ENCODE measurements at regions not wholly inside any gene's neighbourhood (a gene's known extent, or its start where the extent isn't known, plus 50 kb on each side); places are given as distances from the start of the nearest gene placed in this dataset.

GRCh38 chrX:9330249-9330982, 134.4 kb upstream of the TBL1X start:
- DNase-seq (no peak), ATAC-seq (no peak)
- no peak for TF ChIP-seq CTCF (IDR thresholded peaks at IDR 0.05)
- Histone ChIP-seq H3K4me3 (no peak overlapping the region), H3K4me1 (ENCODE audit: low read depth) (no peaks in the 10 kb centered on the region), H3K36me3 (ENCODE audit: low read depth) (no peaks in the 10 kb centered on the region), H3K9me3 (no peaks in the 10 kb centered on the region)
- intact Hi-C loops (cut with DNase I, micrococcal nuclease) = no loop called here

- Histone ChIP-seq H3K4me3 (no peak overlapping the region), H3K36me3 (ENCODE audit: low read depth) (no peaks in the 10 kb centered on the region), H3K9me3 (no peaks in the 10 kb centered on the region), H3K4me1 (ENCODE audit: low read depth) (no peaks in the 10 kb centered on the region)
- intact Hi-C loops (cut with DNase I, micrococcal nuclease) = no loop called here
- TF ChIP-seq CTCF (IDR thresholded peaks at IDR 0.05) = no peak
- DNase-seq (no peak), ATAC-seq (no peak)
These were observed 130.8 kb upstream of the TBL1X start for GRCh38 chrX:9333873-9334560.

- Histone ChIP-seq H3K4me3 (no peak overlapping the region), H3K9me3 (no peaks in the 10 kb centered on the region), H3K4me1 (ENCODE audit: low read depth) (no peaks in the 10 kb centered on the region), H3K36me3 (ENCODE audit: low read depth) (no peaks in the 10 kb centered on the region)
- intact Hi-C loops (cut with DNase I, micrococcal nuclease) = no loop called here
- no peak for DNase-seq
- no peak for TF ChIP-seq CTCF (IDR thresholded peaks at IDR 0.05)
- no peak for ATAC-seq
These were observed 129.6 kb upstream of the TBL1X start for GRCh38 chrX:9335251-9335650.

GRCh38 chrX:9336456-9336855, 128.4 kb upstream of the TBL1X start:
- ATAC-seq (no peak), DNase-seq (no peak)
- peaks cover 4% of the 10 kb centered on the region for H3K4me1 ChIP-seq (ENCODE audit: low read depth)
- no peaks in the 10 kb centered on the region for H3K36me3 ChIP-seq (ENCODE audit: low read depth)
- intact Hi-C loops (cut with DNase I, micrococcal nuclease) = no loop called here
- no peaks in the 10 kb centered on the region for H3K9me3 ChIP-seq
- TF ChIP-seq CTCF (IDR thresholded peaks at IDR 0.05) = no peak
- H3K4me3 ChIP-seq = no peak overlapping the region

- H3K36me3 ChIP-seq (ENCODE audit: low read depth) = no peaks in the 10 kb centered on the region
- peaks cover 7% of the 10 kb centered on the region for H3K4me1 ChIP-seq (ENCODE audit: low read depth)
- ATAC-seq (no peak), DNase-seq (peak in 1 of 3 donors; percentile 13)
- intact Hi-C loops (cut with DNase I, micrococcal nuclease) = no loop called here
- no peaks in the 10 kb centered on the region for H3K9me3 ChIP-seq
- no peak for TF ChIP-seq CTCF (IDR thresholded peaks at IDR 0.05)
- H3K4me3 ChIP-seq = no peak overlapping the region
These were observed 127.8 kb upstream of the TBL1X start for GRCh38 chrX:9337046-9337445.

All from mucosa of descending colon (tissue), 3 donors.